Neuronal stem cell (in vitro differentiated cells): ENCODE measurements at regions not wholly inside any gene's neighbourhood (a gene's known extent, or its start where the extent isn't known, plus 50 kb on each side); places are given as distances from the start of the nearest gene placed in this dataset.

ENCODE experiments used
- DNase-seq: peaks from one replicate; pipeline ENCODE4 v3.0.0-alpha.2; 2013; ENCODE audit warnings: low spot score
- H2AFZ ChIP-seq: one replicate; pipeline ENCODE4 v1.6.1; 2013; ENCODE audit warnings: mild to moderate bottlenecking, low read length, inconsistent platforms
- H2AK5ac ChIP-seq: 2 replicates; pipeline ENCODE4 v1.6.1; 2013; ENCODE audit warnings: low read depth, mild to moderate bottlenecking, inconsistent platforms, low read length, moderate library complexity, mixed read lengths
- H2BK120ac ChIP-seq: 2 replicates; pipeline ENCODE4 v1.6.1; 2013; ENCODE audit warnings: low read depth, mild to moderate bottlenecking, inconsistent platforms, low read length, moderate library complexity, mixed read lengths
- H2BK12ac ChIP-seq: one replicate; pipeline ENCODE4 v1.6.1; 2013; ENCODE audit warnings: low read length, inconsistent platforms
- H2BK15ac ChIP-seq: 2 replicates; pipeline ENCODE4 v1.6.1; 2013; ENCODE audit warnings: mild to moderate bottlenecking, low read length, inconsistent platforms, mixed read lengths
- H2BK5ac ChIP-seq: one replicate; pipeline ENCODE4 v1.6.1; 2013; ENCODE audit warnings: inconsistent platforms, mild to moderate bottlenecking, low read length, moderate library complexity
- H3K14ac ChIP-seq: one replicate; pipeline ENCODE4 v1.6.1; 2013; ENCODE audit warnings: low read length, inconsistent platforms
- H3K18ac ChIP-seq: 2 replicates; pipeline ENCODE4 v1.6.1; 2013; ENCODE audit warnings: low read length, inconsistent platforms
- H3K23ac ChIP-seq: 2 replicates; pipeline ENCODE4 v1.6.1; 2013; ENCODE audit warnings: low read depth, mild to moderate bottlenecking, mixed read lengths, low read length, inconsistent platforms; ENCODE audit not compliant: poor library complexity
- H3K27ac ChIP-seq: replicated peaks from 3 replicates; pipeline ENCODE4 v1.5.1; 2013; ENCODE audit warnings: low read length, inconsistent platforms
- H3K27me3 ChIP-seq, 3 experiments: 2 replicates each; pipeline ENCODE4 v1.6.1; 2013; ENCODE audit warnings: low read length in 3 of 3, mild to moderate bottlenecking in 2 of 3, inconsistent platforms in 1 of 3, low read depth in 1 of 3, mixed read lengths in 1 of 3, moderate library complexity in 1 of 3; ENCODE audit not compliant: control insufficient read depth in 3 of 3, insufficient read depth in 3 of 3
- H3K36me3 ChIP-seq, 2 donors: replicated peaks in 1 of 2; 2 replicates each; pipeline ENCODE4 v1.6.1; 2013; ENCODE audit warnings: low read length in 2 of 2; ENCODE audit not compliant: control insufficient read depth in 2 of 2, insufficient read depth in 2 of 2
- H3K4ac ChIP-seq: 2 replicates; pipeline ENCODE4 v1.6.1; 2013; ENCODE audit warnings: inconsistent platforms, mild to moderate bottlenecking, low read length, moderate library complexity
- H3K4me1 ChIP-seq, 2 donors: 1 replicate in 1 of 2; 2 replicates in 1 of 2; pipeline ENCODE4 v1.6.1; 2013; ENCODE audit warnings: low read length in 2 of 2, low read depth in 1 of 2; ENCODE audit not compliant: control insufficient read depth in 2 of 2, insufficient read depth in 1 of 2
- H3K4me2 ChIP-seq: one replicate; pipeline ENCODE4 v1.6.1; 2013; ENCODE audit warnings: mild to moderate bottlenecking, low read length, inconsistent platforms; ENCODE audit not compliant: insufficient read depth, poor library complexity, severe bottlenecking
- H3K4me3 ChIP-seq, 2 donors: 2 replicates each; pipeline ENCODE4 v1.5.1; 2013; ENCODE audit warnings: low read length in 2 of 2, mild to moderate bottlenecking in 2 of 2, inconsistent platforms in 1 of 2, moderate library complexity in 1 of 2
- H3K79me1 ChIP-seq: one replicate; pipeline ENCODE4 v1.6.1; 2013; ENCODE audit warnings: low read depth, mild to moderate bottlenecking, inconsistent platforms, low read length, moderate library complexity
- H3K9ac ChIP-seq: one replicate; pipeline ENCODE4 v1.6.1; 2013; ENCODE audit warnings: mild to moderate bottlenecking, low read depth, low read length, inconsistent platforms; ENCODE audit not compliant: poor library complexity
- H3K9me3 ChIP-seq, 2 donors: replicated peaks in 1 of 2; 2 replicates each; pipeline versions ENCODE3 to v1.6.1; 2013; ENCODE audit warnings: low read length in 2 of 2, mild to moderate bottlenecking in 2 of 2, inconsistent platforms in 1 of 2, low read depth in 1 of 2, mixed read lengths in 1 of 2, moderate library complexity in 1 of 2; ENCODE audit not compliant: control insufficient read depth in 2 of 2, insufficient read depth in 1 of 2
- H4K8ac ChIP-seq: one replicate; pipeline ENCODE4 v1.6.1; 2013; ENCODE audit warnings: low read depth, mild to moderate bottlenecking, inconsistent platforms, low read length, moderate library complexity
- H4K91ac ChIP-seq: one replicate; pipeline ENCODE4 v1.6.1; 2013; ENCODE audit warnings: low read length, low read depth, mild to moderate bottlenecking, inconsistent platforms; ENCODE audit not compliant: poor library complexity
- WGBS, 2 donors: extraction: QIAGEN DNeasy Blood & Tissue Kit; methylation state at CpG; one replicate each; pipeline ENCODE4 v1.1.7; 2013; ENCODE audit warnings: missing lambda C conversion rate in 2 of 2, mixed read lengths in 1 of 2; ENCODE audit not compliant: insufficient read length in 2 of 2, insufficient replicate concordance in 1 of 2; ENCODE audit errors: extremely low coverage in 2 of 2; 5-methylcytosine and 5-hydroxymethylcytosine counted together

DNA sequence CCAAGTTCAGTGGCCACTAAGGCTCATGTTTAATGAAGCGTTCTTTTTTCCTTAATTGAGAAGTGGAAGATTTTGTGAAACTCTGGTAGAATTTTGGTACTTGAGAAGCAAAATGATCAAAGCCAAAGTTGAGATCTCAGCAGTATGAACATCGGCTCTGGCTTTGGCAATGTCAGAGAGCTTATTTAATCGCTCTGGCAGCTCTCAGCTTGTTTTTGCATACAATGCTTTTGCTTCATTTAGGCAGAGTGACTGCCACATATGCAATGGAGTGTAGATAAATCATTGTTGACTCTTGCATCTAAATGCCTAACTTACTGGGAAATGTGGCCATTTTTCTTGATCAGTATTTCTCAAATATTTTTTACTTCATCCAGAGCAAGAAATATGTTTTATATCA lies 135.7 kb downstream of the AASDH start:
- Histone ChIP-seq H3K79me1 (no peaks in the 10 kb centered on the region), H3K9ac (no peak overlapping the region), H2BK15ac (no peak overlapping the region), H2BK5ac (no peak overlapping the region), H3K9me3 (peaks cover 1 to 11% of the 10 kb centered on the region in 2 donors), H4K91ac (no peak overlapping the region), H3K4me1 (peaks cover 7 to 8% of the 10 kb centered on the region in 2 donors), H3K4me2 (no peak overlapping the region), H3K4ac (no peak overlapping the region), H3K18ac (no peak overlapping the region), H2BK120ac (no peak overlapping the region), H2BK12ac (no peak overlapping the region), H2AK5ac (no peak overlapping the region), H3K36me3 (no peaks in the 10 kb centered on the region), H3K4me3 (no peak overlapping the region), H3K27ac (no peak overlapping the region), H3K23ac (no peak overlapping the region), H3K27me3 (no peaks in the 10 kb centered on the region), H4K8ac (no peak overlapping the region), H2AFZ (no peak overlapping the region), H3K14ac (no peak overlapping the region)
- WGBS, 2 donors, result no CpG with 5 or more reads among the region's 3 CpGs
- DNase-seq, result no peak

DNA sequence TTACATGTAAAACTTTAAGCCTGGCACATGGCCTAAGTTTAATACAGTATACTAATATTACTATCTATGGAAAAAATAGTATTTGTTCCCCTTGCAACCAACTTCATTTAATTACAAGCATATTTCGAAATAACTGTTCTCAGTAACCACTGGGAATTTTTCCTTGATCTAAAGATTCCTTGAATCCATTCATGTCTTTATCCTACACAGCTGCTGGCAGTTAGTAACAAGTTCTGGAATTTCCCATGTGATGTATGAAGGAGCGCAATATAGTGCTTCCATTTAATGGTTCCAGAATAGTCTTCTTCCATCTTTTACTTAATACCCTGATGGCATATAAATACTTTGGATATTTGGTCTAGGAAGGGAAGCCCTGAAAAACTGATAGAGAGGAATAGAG lies 136.5 kb downstream of the AASDH start:
- no peak overlapping the region for H3K4me3 ChIP-seq
- H3K14ac ChIP-seq, result no peak overlapping the region
- H3K79me1 ChIP-seq, result no peaks in the 10 kb centered on the region
- no peak overlapping the region for H2BK120ac ChIP-seq
- H3K4me1 ChIP-seq, result peaks cover 7 to 8% of the 10 kb centered on the region in 2 donors
- no peak overlapping the region for H2BK5ac ChIP-seq
- H2AFZ ChIP-seq, result no peak overlapping the region
- H3K9ac ChIP-seq, result no peak overlapping the region
- WGBS, 2 donors, result no CpG with 5 or more reads among the region's 2 CpGs
- no peak overlapping the region for H3K18ac ChIP-seq
- no peak overlapping the region for H4K91ac ChIP-seq
- no peaks in the 10 kb centered on the region for H3K36me3 ChIP-seq
- no peak overlapping the region for H3K4me2 ChIP-seq
- no peaks in the 10 kb centered on the region for H3K27me3 ChIP-seq
- no peak overlapping the region for H2BK12ac ChIP-seq
- H4K8ac ChIP-seq, result no peak overlapping the region
- no peak overlapping the region for H3K27ac ChIP-seq
- H3K23ac ChIP-seq, result no peak overlapping the region
- DNase-seq, result no peak
- peaks cover 0 to 5% of the 10 kb centered on the region in 2 donors for H3K9me3 ChIP-seq
- H2AK5ac ChIP-seq, result no peak overlapping the region
- no peak overlapping the region for H2BK15ac ChIP-seq
- no peak overlapping the region for H3K4ac ChIP-seq

- Histone ChIP-seq H2BK12ac (no peak overlapping the region), H3K18ac (no peak overlapping the region), H2BK15ac (no peak overlapping the region), H3K27me3 (no peaks in the 10 kb centered on the region), H3K14ac (no peak overlapping the region), H2AK5ac (no peak overlapping the region), H3K36me3 (no peaks in the 10 kb centered on the region), H3K4me1 (peaks cover 0 to 2% of the 10 kb centered on the region in 2 donors), H3K4me3 (no peak overlapping the region), H3K9me3 (no peaks in the 10 kb centered on the region), H2BK5ac (no peak overlapping the region), H3K4ac (no peak overlapping the region), H2BK120ac (no peak overlapping the region), H3K79me1 (no peaks in the 10 kb centered on the region), H3K23ac (no peak overlapping the region), H3K4me2 (no peak overlapping the region), H3K9ac (no peak overlapping the region), H3K27ac (no peak overlapping the region), H4K8ac (no peak overlapping the region), H4K91ac (no peak overlapping the region), H2AFZ (no peak overlapping the region)
- no CpG with 5 or more reads among the region's 7 CpGs for WGBS, 2 donors
- no peak for DNase-seq
Observed at GRCh38 chr4:56247646-56248045, 139.6 kb downstream of the AASDH start.

GRCh38 chr4:56246233-56246610 lies 141.1 kb downstream of the AASDH start:
- H3K14ac ChIP-seq, result no peak overlapping the region
- no peak for DNase-seq
- no peak overlapping the region for H2BK5ac ChIP-seq
- H3K4ac ChIP-seq, result no peak overlapping the region
- no peak overlapping the region for H3K18ac ChIP-seq
- no peak overlapping the region for H2AK5ac ChIP-seq
- no peak overlapping the region for H2BK15ac ChIP-seq
- H3K4me3 ChIP-seq, result no peak overlapping the region
- no peak overlapping the region for H2AFZ ChIP-seq
- no peaks in the 10 kb centered on the region for H3K36me3 ChIP-seq
- H3K4me2 ChIP-seq, result no peak overlapping the region
- peaks cover 0 to 2% of the 10 kb centered on the region in 2 donors for H3K4me1 ChIP-seq
- no peaks in the 10 kb centered on the region for H3K9me3 ChIP-seq
- H3K23ac ChIP-seq, result no peak overlapping the region
- no peaks in the 10 kb centered on the region for H3K79me1 ChIP-seq
- H2BK12ac ChIP-seq, result no peak overlapping the region
- H3K9ac ChIP-seq, result no peak overlapping the region
- no CpG with 5 or more reads among the region's 3 CpGs for WGBS, 2 donors
- H4K8ac ChIP-seq, result no peak overlapping the region
- H3K27ac ChIP-seq, result no peak overlapping the region
- no peak overlapping the region for H2BK120ac ChIP-seq
- no peaks in the 10 kb centered on the region for H3K27me3 ChIP-seq
- no peak overlapping the region for H4K91ac ChIP-seq
